ENCODE measurements at regions not wholly inside any gene's neighbourhood (a gene's known extent, or its start where the extent isn't known, plus 50 kb on each side); places are given as distances from the start of the nearest gene placed in this dataset.
"Not testable (repeated sequence)": the region's sequence is repeated elsewhere in the genome, so short reads cannot be mapped to it uniquely, and the experiment has no call there.

GRCh38 chr10:55237462-55237861 is 436.4 kb upstream of the PCDH15 start:
- no peak for DNase-seq (ENCODE audit: low spot score)

- DNase-seq (ENCODE audit: low spot score), result no peak
Observed at GRCh38 chr10:55233505-55233904, 432.5 kb upstream of the PCDH15 start.

- DNase-seq (ENCODE audit: low spot score), result no peak
Observed at GRCh38 chr10:55233090-55233489, 432.1 kb upstream of the PCDH15 start.

DNA sequence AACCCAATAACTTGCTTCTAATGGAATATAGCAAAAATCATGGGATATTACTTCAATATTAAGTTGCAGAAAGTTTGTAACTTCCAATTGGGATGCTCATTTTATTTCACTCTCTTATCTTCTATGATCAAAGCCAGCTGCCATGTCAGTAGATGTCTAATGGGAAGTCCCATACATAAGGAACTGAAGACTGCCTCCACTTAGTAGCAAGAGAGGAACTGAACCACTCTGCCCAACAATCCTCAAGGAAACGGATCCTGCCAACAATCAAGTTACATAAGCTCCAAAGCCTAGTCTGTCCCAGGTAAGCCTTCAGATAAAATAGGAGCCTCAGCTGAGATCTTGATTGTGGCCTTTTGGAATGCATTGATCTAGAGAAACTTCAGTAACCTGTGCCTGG is 431.5 kb upstream of the PCDH15 start:
- DNase-seq (ENCODE audit: low spot score), result no peak

GRCh38 chr10:55227967-55228366 is 426.9 kb upstream of the PCDH15 start:
- no peak for DNase-seq (ENCODE audit: low spot score)

DNA sequence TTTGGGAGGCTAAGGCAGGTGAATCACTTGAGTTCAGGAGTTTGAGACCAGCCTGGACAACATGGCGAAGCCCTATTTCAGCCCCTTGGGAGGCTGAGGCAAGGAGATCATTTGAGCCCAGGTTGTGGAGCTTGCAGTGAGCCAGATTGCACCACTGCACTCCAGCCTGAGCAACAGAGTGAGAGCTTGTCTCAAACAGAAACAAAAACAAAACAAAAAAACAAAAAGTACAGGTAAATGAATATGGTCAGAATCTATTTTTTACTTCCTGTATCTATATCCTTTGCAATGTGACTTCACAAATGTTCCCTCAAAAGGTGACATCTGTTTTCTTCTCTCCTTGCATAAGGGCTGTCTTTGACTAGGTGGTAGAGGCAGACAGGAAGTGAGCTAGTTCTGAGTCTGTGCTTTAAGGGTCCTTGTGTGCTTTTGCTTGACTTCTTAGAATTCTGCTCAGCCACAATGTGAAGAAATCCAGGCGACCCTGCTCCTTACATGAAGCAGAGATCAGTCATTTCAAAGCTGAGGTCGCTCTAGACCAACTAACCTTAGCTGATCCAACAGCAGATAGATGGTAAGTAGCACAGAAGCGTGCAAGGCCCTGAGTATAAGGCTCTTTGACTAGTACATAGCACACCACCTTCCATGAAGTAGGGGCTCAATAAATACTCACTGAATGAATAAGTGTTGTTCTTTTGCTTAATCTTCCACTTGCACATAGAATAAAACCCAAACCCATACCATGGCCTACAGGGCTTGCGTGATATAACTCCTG is 423.2 kb upstream of the PCDH15 start:
- no peak for DNase-seq (ENCODE audit: low spot score)

DNA sequence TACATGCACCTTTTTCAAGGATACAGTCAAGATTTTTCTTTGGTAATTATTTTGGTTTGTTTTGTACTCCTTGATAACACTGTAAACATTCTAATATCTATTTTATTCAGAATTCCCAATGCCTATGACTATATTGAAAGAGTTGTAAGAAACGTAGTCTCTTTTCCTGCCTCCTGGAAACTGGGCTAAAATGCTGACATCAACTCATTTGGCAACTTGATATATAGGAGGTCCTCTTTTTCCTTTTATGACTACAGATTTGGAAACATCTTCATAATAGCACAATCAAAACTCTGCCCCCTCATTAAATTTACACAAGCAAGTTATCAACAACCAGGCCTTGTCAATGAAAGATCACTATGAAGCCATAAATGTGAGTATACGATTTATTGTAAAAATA is 422.3 kb upstream of the PCDH15 start:
- no peak for DNase-seq (ENCODE audit: low spot score)

DNA sequence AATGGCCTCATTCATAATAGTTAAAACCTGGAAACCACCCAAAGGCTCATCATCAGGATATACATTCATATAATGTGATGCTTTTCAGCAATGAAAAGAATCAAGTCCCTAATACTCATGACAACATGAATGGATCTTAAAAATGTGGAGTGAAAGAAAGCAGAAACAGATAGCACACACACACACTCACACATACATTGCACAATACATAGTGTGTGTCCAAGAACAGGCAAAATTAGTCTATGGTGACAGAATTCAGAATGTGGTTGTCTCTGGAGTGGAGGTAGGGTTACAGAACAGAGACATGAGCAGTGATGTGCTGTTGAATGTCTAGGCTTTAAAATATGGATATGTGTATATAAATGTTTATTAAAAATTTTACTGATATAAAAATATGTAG is 419.9 kb upstream of the PCDH15 start:
- no peak for DNase-seq (ENCODE audit: low spot score)

DNA sequence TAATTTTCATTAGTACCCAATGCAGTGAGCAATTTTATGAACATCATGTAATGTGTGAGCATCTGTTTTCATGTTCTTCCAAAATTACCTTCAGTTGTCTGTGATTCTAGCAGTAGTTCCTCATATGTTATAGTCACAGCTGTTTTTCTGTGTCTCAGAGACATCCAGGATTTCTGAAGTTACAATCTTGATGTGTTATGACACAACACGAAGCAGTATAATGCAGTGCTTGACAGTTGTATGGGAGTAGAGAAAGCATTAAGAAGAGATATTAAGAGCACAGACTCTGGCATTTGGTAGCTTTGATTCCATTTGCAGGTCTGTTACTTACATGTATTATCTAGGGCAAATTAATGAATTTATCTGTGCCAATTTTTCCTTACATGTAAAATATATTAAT is 414.7 kb upstream of the PCDH15 start:
- DNase-seq (ENCODE audit: low spot score), result no peak

- no peak for DNase-seq (ENCODE audit: low spot score)
Observed at GRCh38 chr10:55214608-55215007, 413.6 kb upstream of the PCDH15 start.

- no peak for DNase-seq (ENCODE audit: low spot score)
Observed at GRCh38 chr10:55212051-55212450, 411.0 kb upstream of the PCDH15 start.

DNA sequence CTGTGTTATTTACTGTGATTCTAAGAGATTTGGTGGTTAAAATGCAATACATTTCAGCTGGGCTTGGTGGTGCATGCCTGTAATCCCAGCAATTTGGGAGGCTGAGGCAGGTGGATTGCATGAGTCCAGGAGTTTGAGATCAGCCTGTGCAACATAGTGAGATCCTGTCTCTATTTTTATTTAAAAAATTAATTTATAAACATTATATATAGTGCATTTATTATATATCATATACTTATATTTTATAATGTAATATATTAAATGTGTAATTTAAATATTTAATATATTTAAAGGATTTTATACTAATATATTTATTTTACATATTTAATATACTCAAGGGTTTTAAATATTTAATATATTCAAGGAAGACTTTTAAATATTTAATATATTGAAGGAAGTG is 402.8 kb upstream of the PCDH15 start:
- DNase-seq (ENCODE audit: low spot score), result no peak

DNA sequence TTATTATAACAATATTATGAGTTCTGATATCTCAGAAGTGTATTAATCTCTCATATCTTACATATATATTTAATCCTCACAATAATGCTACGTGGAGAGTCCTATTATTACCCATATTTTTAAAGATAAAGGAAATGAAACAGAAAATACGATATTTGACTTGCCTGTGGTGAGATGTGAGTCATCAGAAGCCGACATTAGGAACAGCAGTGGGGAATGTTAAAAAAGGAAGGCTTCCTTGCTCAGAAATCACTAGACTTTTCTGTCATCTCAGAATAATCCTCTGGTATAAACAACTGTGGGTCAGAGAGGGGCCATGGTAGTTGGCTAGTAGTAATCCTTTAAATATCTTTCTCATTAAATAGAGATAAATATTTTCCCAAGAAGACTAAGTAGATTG is 402.3 kb upstream of the PCDH15 start:
- DNase-seq (ENCODE audit: low spot score), result no peak

DNA sequence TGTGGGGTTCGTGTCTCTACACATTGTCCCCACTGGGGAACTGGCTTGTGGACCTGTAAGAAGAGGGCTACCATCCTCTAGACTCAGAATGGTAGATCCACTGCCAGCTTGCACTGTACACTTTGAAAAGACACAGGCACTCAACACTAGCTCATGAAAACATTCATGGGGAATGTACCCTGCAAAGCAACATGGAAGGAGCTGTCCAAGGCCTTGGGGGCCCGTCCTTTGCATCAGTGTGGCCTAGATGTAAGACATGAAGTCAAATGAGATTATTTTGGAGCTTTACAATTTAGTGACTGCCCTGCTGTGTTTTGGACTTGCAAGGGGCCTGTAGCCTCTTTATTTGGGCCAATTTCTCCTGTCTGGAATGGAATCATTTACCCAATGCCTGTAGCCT is 399.0 kb upstream of the PCDH15 start:
- DNase-seq (ENCODE audit: low spot score), result no peak

GRCh38 chr10:55191236-55191860 is 390.3 kb upstream of the PCDH15 start:
- no peak for DNase-seq (ENCODE audit: low spot score)

DNA sequence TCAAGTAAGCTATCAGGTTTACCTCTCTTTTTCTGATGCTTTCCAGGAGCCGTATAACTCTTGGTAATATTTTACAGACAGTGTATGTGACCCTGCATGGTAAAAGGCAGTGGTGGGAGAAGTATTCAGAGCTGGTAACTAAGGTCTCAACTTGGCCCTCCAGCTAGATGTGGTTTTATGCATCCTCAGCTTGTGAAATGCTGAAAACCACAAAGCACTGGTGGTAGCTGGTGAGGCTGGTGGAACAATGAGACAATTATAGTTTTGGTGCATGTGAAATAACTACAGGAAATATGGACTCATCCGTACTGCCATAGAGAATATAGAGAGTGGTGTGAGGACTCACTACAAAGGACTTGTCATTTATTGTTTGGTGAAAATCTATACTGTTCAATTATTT is 383.0 kb upstream of the PCDH15 start:
- no peak for DNase-seq (ENCODE audit: low spot score)

- DNase-seq (ENCODE audit: low spot score), result no peak
Observed at GRCh38 chr10:55180357-55180756, 379.3 kb upstream of the PCDH15 start.

GRCh38 chr10:55174419-55174818 is 373.4 kb upstream of the PCDH15 start:
- DNase-seq (ENCODE audit: low spot score), result no peak

GRCh38 chr10:55169493-55169892 is 368.5 kb upstream of the PCDH15 start:
- DNase-seq (ENCODE audit: low spot score), result no peak

- DNase-seq (ENCODE audit: low spot score), result no peak
Observed at GRCh38 chr10:55168343-55168742, 367.3 kb upstream of the PCDH15 start.

DNA sequence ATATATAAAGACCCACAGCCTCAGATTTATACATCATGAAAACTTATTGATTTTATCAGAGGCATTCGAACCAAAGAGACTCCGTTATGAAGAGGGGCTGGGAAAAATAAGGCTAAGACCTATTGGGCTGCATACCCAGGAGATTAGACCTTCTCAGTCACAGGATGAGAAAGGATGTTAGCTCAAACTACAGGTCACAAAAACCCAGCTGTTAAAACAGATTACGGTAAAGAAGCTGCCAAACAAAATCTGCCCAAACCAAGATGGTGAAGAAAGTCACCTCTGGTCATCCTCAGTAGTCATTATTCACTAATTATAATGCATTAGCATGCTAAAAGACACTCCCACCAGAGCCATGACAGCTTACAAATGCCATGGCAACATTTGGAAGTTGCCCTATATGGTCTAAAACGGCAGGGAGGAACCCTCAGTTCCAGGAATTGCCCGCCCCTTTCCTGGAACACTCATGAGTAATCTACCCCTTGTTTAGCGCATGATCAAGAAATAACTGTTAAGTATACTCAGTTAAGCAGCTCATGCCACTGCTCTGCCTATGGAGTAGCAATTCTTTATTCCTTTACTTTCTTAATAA is 362.5 kb upstream of the PCDH15 start:
- no peak for DNase-seq (ENCODE audit: low spot score)

DNA sequence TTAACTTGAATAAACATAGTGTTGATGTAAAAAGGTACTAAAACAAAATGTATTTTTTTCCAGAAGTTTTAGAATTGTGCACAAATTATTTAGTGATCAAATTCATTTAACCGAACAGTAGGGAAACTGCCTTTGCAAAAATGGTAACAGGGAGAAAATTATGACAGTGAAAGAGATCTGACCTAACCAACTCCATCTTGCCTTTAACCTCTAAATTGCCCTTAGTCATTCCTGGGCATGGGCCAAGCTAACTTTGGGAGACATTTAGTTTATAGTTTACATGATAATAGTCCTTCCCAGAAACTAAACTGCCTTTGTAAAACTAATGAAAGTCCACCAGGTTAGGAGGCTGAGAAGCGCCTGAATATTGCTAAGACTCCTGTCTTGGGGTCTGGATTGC is 361.3 kb upstream of the PCDH15 start:
- not testable (repeated sequence) for DNase-seq (ENCODE audit: low spot score)

GRCh38 chr10:55160655-55161283 is 359.7 kb upstream of the PCDH15 start:
- no peak for DNase-seq (ENCODE audit: low spot score)

Data from cerebellar cortex (tissue), 1 donor.